ENCODE measurements at regions not wholly inside any gene's neighbourhood (a gene's known extent, or its start where the extent isn't known, plus 50 kb on each side); places are given as distances from the start of the nearest gene placed in this dataset.

DNA sequence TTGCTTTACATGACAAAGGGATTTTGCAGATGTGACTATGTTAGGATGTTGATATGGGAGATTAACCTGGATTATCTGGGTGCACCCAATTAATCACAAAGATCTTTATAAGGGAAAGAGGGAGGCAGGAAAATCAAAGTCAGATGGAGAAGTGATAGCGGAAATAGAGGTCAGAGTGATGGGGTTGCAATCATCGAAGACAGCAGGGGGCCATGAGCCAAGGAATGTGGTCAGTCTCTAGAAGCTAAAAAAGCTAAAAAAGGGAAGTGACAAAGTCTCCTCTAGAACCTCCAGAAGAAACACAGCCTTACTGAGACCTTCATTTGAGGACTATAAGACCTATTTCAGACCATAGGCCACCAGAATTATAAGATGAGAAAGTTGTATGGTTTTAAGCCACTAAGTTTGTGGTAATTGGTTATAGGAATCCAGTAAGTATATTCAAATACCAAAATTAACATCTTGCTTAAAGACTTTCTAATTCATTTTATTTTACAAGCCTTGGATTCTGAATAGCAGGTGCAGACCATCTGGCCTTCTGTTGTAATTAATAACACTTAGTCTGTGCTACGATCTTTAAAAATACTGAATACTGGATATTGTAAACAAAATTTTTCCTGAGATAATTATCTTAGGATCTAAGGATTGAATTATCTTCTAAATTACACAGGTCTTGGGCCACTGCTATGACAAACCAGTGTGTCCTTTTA is 493.4 kb upstream of the PCDH20 start:
- no peak overlapping the region for H2AK5ac ChIP-seq (ENCODE audit: insufficient read length, low read length)
- no peak for DNase-seq

More for the DNA sequence above, 493.4 kb upstream of the PCDH20 start:
- no peak overlapping the region for H2BK12ac ChIP-seq (ENCODE audit: insufficient read length, low read depth, low read length)
- H3K9me3 Mint-ChIP-seq: no peaks in the 10 kb centered on the region
- H3K36me3 Mint-ChIP-seq (ENCODE audit: insufficient read depth in 1 of 3, low read depth in 3 of 3): no peaks in the 10 kb centered on the region
- no peak overlapping the region for H3K4me2 ChIP-seq (ENCODE audit: insufficient read depth, insufficient read length, low read length)
- no peaks in the 10 kb centered on the region for H3K79me1 ChIP-seq (ENCODE audit: insufficient read depth, low read depth, low read length, poor library complexity, severe bottlenecking)
- H2AFZ ChIP-seq (ENCODE audit: low read length): no peak overlapping the region
- H3K14ac ChIP-seq (ENCODE audit: insufficient read depth, low read length): no peak overlapping the region
- no peak overlapping the region for H3K27ac ChIP-seq (ENCODE audit: insufficient read length, low read depth, low read length)
- H4K91ac ChIP-seq (ENCODE audit: insufficient read length, low read depth, low read length): no peak overlapping the region
- no peak overlapping the region for H3K27ac Mint-ChIP-seq
- no peak overlapping the region for H2BK120ac ChIP-seq (ENCODE audit: low read depth, low read length, poor library complexity, severe bottlenecking)
- no peaks in the 10 kb centered on the region for H3K79me2 ChIP-seq (ENCODE audit: insufficient read depth, low read length)
- no peak overlapping the region for H2BK15ac ChIP-seq (ENCODE audit: low read depth, low read length)
- no peak overlapping the region for H3K23ac ChIP-seq (ENCODE audit: insufficient read length, low read depth, low read length)
- no peaks in the 10 kb centered on the region for H4K20me1 ChIP-seq (ENCODE audit: control insufficient read depth, insufficient read depth, insufficient read length)
- no peaks in the 10 kb centered on the region for H3K27me3 ChIP-seq (ENCODE audit: insufficient read depth, low read length)
- peaks cover 6 to 11% of the 10 kb centered on the region in 2 experiments for H3K4me1 Mint-ChIP-seq
- no peak overlapping the region for H2BK5ac ChIP-seq (ENCODE audit: insufficient read length, low read length)
- no peak overlapping the region for H3K4me3 Mint-ChIP-seq
- H3K4me1 ChIP-seq (ENCODE audit: insufficient read depth, low read length): no peaks in the 10 kb centered on the region
- no peak overlapping the region for H4K8ac ChIP-seq (replicated peaks; ENCODE audit: insufficient read length, low read depth, low read length)
- H3K18ac ChIP-seq (ENCODE audit: insufficient read length, low read depth, low read length): no peak overlapping the region
- no peak overlapping the region for H3K56ac ChIP-seq (ENCODE audit: insufficient read length, low read depth, low read length)
- H3T11ph ChIP-seq (ENCODE audit: low read length): no peak overlapping the region
- no CpG with 5 or more reads among the region's 3 CpGs for WGBS (ENCODE audit: extremely low coverage, insufficient read length, low lambda C conversion rate)
- H3K9me3 ChIP-seq (ENCODE audit: control insufficient read depth, low read depth, low read length): no peaks in the 10 kb centered on the region
- no peak overlapping the region for H3K9ac ChIP-seq (ENCODE audit: extremely low read depth, insufficient read length, low read length)
- no peak overlapping the region for H2BK20ac ChIP-seq (ENCODE audit: low read depth, low read length, poor library complexity, severe bottlenecking)
- no peak overlapping the region for H4K5ac ChIP-seq (ENCODE audit: insufficient read length, low read depth, low read length)
- no peak overlapping the region for H3K4ac ChIP-seq (ENCODE audit: low read depth, low read length)
- H3K23me2 ChIP-seq (ENCODE audit: insufficient read length, low read depth, low read length, poor library complexity, severe bottlenecking): no peaks in the 10 kb centered on the region
- TF ChIP-seq, protein P1, sequence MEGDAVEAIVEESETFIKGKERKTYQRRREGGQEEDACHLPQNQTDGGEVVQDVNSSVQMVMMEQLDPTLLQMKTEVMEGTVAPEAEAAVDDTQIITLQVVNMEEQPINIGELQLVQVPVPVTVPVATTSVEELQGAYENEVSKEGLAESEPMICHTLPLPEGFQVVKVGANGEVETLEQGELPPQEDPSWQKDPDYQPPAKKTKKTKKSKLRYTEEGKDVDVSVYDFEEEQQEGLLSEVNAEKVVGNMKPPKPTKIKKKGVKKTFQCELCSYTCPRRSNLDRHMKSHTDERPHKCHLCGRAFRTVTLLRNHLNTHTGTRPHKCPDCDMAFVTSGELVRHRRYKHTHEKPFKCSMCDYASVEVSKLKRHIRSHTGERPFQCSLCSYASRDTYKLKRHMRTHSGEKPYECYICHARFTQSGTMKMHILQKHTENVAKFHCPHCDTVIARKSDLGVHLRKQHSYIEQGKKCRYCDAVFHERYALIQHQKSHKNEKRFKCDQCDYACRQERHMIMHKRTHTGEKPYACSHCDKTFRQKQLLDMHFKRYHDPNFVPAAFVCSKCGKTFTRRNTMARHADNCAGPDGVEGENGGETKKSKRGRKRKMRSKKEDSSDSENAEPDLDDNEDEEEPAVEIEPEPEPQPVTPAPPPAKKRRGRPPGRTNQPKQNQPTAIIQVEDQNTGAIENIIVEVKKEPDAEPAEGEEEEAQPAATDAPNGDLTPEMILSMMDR (conservative IDR thresholded peaks at IDR 0.05): no peak
- H3K27me3 Mint-ChIP-seq (ENCODE audit: low read depth): no peaks in the 10 kb centered on the region
